NCI-H2196 (cell line): ENCODE measurements at regions not wholly inside any gene's neighbourhood (a gene's known extent, or its start where the extent isn't known, plus 50 kb on each side); places are given as distances from the start of the nearest gene placed in this dataset.
"Not testable (repeated sequence)": the region's sequence is repeated elsewhere in the genome, so short reads cannot be mapped to it uniquely, and the experiment has no call there.

ENCODE experiments used
- DNase-seq: peaks from one replicate; lab custom pipeline; 2025; ENCODE audit not compliant: unreplicated experiment; lab: John Stamatoyannopoulos, UW

GRCh38 chrX:40253771-40254170, 156.0 kb upstream of the BCOR start:
- no peak for DNase-seq

GRCh38 chrX:40249582-40249981, 151.8 kb upstream of the BCOR start:
- DNase-seq = no peak

GRCh38 chrX:40248822-40249221, 151.1 kb upstream of the BCOR start:
- no peak for DNase-seq

- DNase-seq = no peak
Measured at GRCh38 chrX:40247848-40248622, 150.3 kb upstream of the BCOR start.

- DNase-seq = no peak
Measured at GRCh38 chrX:40247382-40247781, 149.6 kb upstream of the BCOR start.

GRCh38 chrX:40245488-40246071, 147.8 kb upstream of the BCOR start:
- no peak for DNase-seq

GRCh38 chrX:40244980-40245379, 147.2 kb upstream of the BCOR start:
- DNase-seq = no peak

GRCh38 chrX:40243755-40244515, 146.2 kb upstream of the BCOR start:
- DNase-seq = no peak

GRCh38 chrX:40240844-40241243, 143.1 kb upstream of the BCOR start:
- DNase-seq = no peak

GRCh38 chrX:40237731-40238178, 140.0 kb upstream of the BCOR start:
- no peak for DNase-seq

- no peak for DNase-seq
Measured at GRCh38 chrX:40230646-40231045, 132.9 kb upstream of the BCOR start.

GRCh38 chrX:40227125-40227524, 129.4 kb upstream of the BCOR start:
- peak; percentile 5 for DNase-seq

GRCh38 chrX:40224658-40225057, 126.9 kb upstream of the BCOR start:
- DNase-seq = peak; percentile 2

GRCh38 chrX:40222612-40223011, 124.9 kb upstream of the BCOR start:
- not testable (repeated sequence) for DNase-seq

GRCh38 chrX:40213092-40213491, 115.3 kb upstream of the BCOR start:
- no peak for DNase-seq

GRCh38 chrX:40209951-40210617, 112.3 kb upstream of the BCOR start:
- DNase-seq = no peak

- no peak for DNase-seq
Measured at GRCh38 chrX:40207626-40208025, 109.9 kb upstream of the BCOR start.

- DNase-seq = no peak
Measured at GRCh38 chrX:40205471-40205870, 107.7 kb upstream of the BCOR start.

GRCh38 chrX:40202456-40202855, 104.7 kb upstream of the BCOR start:
- no peak for DNase-seq

GRCh38 chrX:40201329-40201885, 103.6 kb upstream of the BCOR start:
- no peak for DNase-seq

GRCh38 chrX:40199704-40200103, 101.9 kb upstream of the BCOR start:
- no peak for DNase-seq
